Trophoblast cell (in vitro differentiated cells and primary cell): ENCODE measurements at regions not wholly inside any gene's neighbourhood (a gene's known extent, or its start where the extent isn't known, plus 50 kb on each side); places are given as distances from the start of the nearest gene placed in this dataset.
"Not testable (repeated sequence)": the region's sequence is repeated elsewhere in the genome, so short reads cannot be mapped to it uniquely, and the experiment has no call there.

Experiments
- DNase-seq, 2 donors: peaks; one replicate each; pipeline ENCODE4 v3.0.0-alpha.2; 2016
- H2AFZ ChIP-seq: 2 replicates; pipeline ENCODE4 v1.6.1; 2013; ENCODE audit warnings: low read length, moderate library complexity, mild to moderate bottlenecking; ENCODE audit not compliant: insufficient read depth, poor library complexity
- H2AK5ac ChIP-seq: 2 replicates; pipeline ENCODE4 v1.6.1; 2013; ENCODE audit warnings: mild to moderate bottlenecking, low read length
- H2BK120ac ChIP-seq: 2 replicates; pipeline ENCODE4 v1.6.1; 2013; ENCODE audit warnings: low read length, mild to moderate bottlenecking, moderate library complexity; ENCODE audit not compliant: insufficient read depth, poor library complexity
- H2BK12ac ChIP-seq: 2 replicates; pipeline ENCODE4 v1.6.1; 2013; ENCODE audit warnings: mild to moderate bottlenecking, low read length, moderate library complexity
- H2BK5ac ChIP-seq: 2 replicates; pipeline ENCODE4 v1.6.1; 2013; ENCODE audit warnings: low read length, low read depth, moderate library complexity, mild to moderate bottlenecking; ENCODE audit not compliant: poor library complexity
- H3K14ac ChIP-seq: 2 replicates; pipeline ENCODE4 v1.6.1; 2013; ENCODE audit warnings: mild to moderate bottlenecking, low read length
- H3K18ac ChIP-seq: 2 replicates; pipeline ENCODE4 v1.6.1; 2013; ENCODE audit warnings: mild to moderate bottlenecking, low read length
- H3K23ac ChIP-seq: 2 replicates; pipeline ENCODE4 v1.6.1; 2013; ENCODE audit warnings: low read length
- H3K27ac ChIP-seq: 2 replicates; pipeline ENCODE4 v1.5.1; 2013; ENCODE audit warnings: low read depth, mild to moderate bottlenecking, inconsistent platforms, low read length, moderate library complexity
- H3K27me3 ChIP-seq: 2 replicates; pipeline ENCODE4 v1.6.1; 2013; ENCODE audit warnings: inconsistent platforms, mild to moderate bottlenecking, low read length, moderate library complexity; ENCODE audit not compliant: insufficient read depth
- H3K36me3 ChIP-seq, 2 experiments: 1 replicate in 1 of 2; 2 replicates in 1 of 2; pipeline ENCODE4 v1.6.1; 2013; ENCODE audit warnings: low read length in 2 of 2, mild to moderate bottlenecking in 2 of 2, moderate library complexity in 1 of 2; ENCODE audit not compliant: insufficient read depth in 2 of 2, control insufficient read depth in 1 of 2
- H3K4ac ChIP-seq: 2 replicates; pipeline ENCODE4 v1.6.1; 2013; ENCODE audit warnings: low read depth, mild to moderate bottlenecking, low read length, moderate library complexity
- H3K4me1 ChIP-seq, 2 experiments: 1 replicate in 1 of 2; 2 replicates in 1 of 2; pipeline ENCODE4 v1.6.1; 2013; ENCODE audit warnings: low read length in 2 of 2, mild to moderate bottlenecking in 2 of 2, moderate library complexity in 1 of 2; ENCODE audit not compliant: insufficient read depth in 2 of 2, control insufficient read depth in 1 of 2
- H3K4me2 ChIP-seq: 2 replicates; pipeline ENCODE4 v1.6.1; 2013; ENCODE audit warnings: inconsistent platforms, mild to moderate bottlenecking, low read length, moderate library complexity
- H3K4me3 ChIP-seq: 2 replicates; pipeline ENCODE4 v1.5.1; 2013; ENCODE audit warnings: mild to moderate bottlenecking, low read depth, low read length, inconsistent platforms
- H3K79me1 ChIP-seq: one replicate; pipeline ENCODE4 v1.6.1; 2013; ENCODE audit warnings: low read length
- H3K79me2 ChIP-seq: 2 replicates; pipeline ENCODE4 v1.6.1; 2013; ENCODE audit warnings: low read length, mild to moderate bottlenecking; ENCODE audit not compliant: control insufficient read depth, insufficient read depth, poor library complexity
- H3K9ac ChIP-seq: 2 replicates; pipeline ENCODE4 v1.6.1; 2013; ENCODE audit warnings: mild to moderate bottlenecking, low read length
- H3K9me3 ChIP-seq: 2 replicates; pipeline ENCODE4 v1.6.1; 2013; ENCODE audit warnings: low read depth, mild to moderate bottlenecking, control low read depth, inconsistent platforms, low read length; ENCODE audit not compliant: insufficient read depth
- H4K12ac ChIP-seq: 2 replicates; pipeline ENCODE4 v1.6.1; 2013; ENCODE audit warnings: low read depth, mild to moderate bottlenecking, low read length, moderate library complexity
- H4K8ac ChIP-seq: 2 replicates; pipeline ENCODE4 v1.6.1; 2013; ENCODE audit warnings: low read depth, mild to moderate bottlenecking, low read length, moderate library complexity
- H4K91ac ChIP-seq: one replicate; pipeline ENCODE4 v1.6.1; 2013; ENCODE audit warnings: low read depth, mild to moderate bottlenecking, low read length, moderate library complexity
- WGBS: extraction: QIAGEN DNeasy Blood & Tissue Kit; methylation state at CpG from one replicate; pipeline ENCODE4 v1.1.7; 2013; ENCODE audit warnings: missing lambda C conversion rate; ENCODE audit not compliant: insufficient read length, insufficient coverage; ENCODE audit errors: extremely low coverage; 5-methylcytosine and 5-hydroxymethylcytosine counted together

GRCh38 chr6:890201-890600 is 197.3 kb upstream of the EXOC2 start:
- no peak overlapping the region for H2AK5ac ChIP-seq
- H3K4me1 ChIP-seq, result no peaks in the 10 kb centered on the region
- no peak overlapping the region for H3K4ac ChIP-seq
- H2BK12ac ChIP-seq, result no peak overlapping the region
- no peak overlapping the region for H4K91ac ChIP-seq
- H3K14ac ChIP-seq, result no peak overlapping the region
- H2BK5ac ChIP-seq, result no peak overlapping the region
- no peak overlapping the region for H3K18ac ChIP-seq
- no peaks in the 10 kb centered on the region for H3K79me2 ChIP-seq
- whole genome bisulfite sequencing, result no CpG with 5 or more reads among the region's 3 CpGs
- H3K27me3 ChIP-seq, result no peaks in the 10 kb centered on the region
- H3K27ac ChIP-seq, result no peak overlapping the region
- peak in 1 of 2 donors; percentile 79 for DNase-seq
- H3K23ac ChIP-seq, result no peak overlapping the region
- H4K8ac ChIP-seq, result no peak overlapping the region
- no peak overlapping the region for H2BK120ac ChIP-seq
- H4K12ac ChIP-seq, result no peak overlapping the region
- no peak overlapping the region for H3K4me3 ChIP-seq
- H3K4me2 ChIP-seq, result no peak overlapping the region
- H3K9ac ChIP-seq, result no peak overlapping the region
- H3K79me1 ChIP-seq, result no peaks in the 10 kb centered on the region
- H3K36me3 ChIP-seq, result no peaks in the 10 kb centered on the region
- H3K9me3 ChIP-seq, result no peaks in the 10 kb centered on the region
- no peak overlapping the region for H2AFZ ChIP-seq

GRCh38 chr6:887583-888235 is 194.8 kb upstream of the EXOC2 start:
- Histone ChIP-seq H3K4me2 (no peak overlapping the region), H3K14ac (no peak overlapping the region)

DNA sequence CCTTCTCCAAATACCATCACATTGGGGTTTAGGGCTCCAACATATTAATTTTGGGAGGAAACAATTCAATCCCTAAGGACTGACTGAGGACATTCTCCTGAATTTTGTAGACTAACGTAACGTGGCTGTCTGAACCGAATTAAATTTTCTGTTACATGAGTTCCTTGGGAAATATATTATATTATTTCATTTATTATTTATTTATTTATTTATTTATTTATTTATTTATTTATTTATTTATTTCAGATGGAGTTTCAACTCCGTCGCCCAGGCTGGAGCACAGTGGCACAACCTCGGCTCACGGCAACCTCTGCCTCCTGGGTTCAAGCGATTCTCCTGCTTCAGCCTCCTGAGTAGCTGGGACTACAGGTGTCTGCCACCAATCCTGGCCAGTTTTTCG is 193.2 kb upstream of the EXOC2 start:
- H3K9me3 ChIP-seq, H4K91ac ChIP-seq, H3K18ac ChIP-seq, H2AK5ac ChIP-seq, H2BK120ac ChIP-seq, H3K27me3 ChIP-seq, H3K27ac ChIP-seq, DNase-seq, H3K4me2 ChIP-seq, H3K36me3 ChIP-seq, H3K23ac ChIP-seq, H4K12ac ChIP-seq, H3K9ac ChIP-seq, H2BK5ac ChIP-seq, H3K4me1 ChIP-seq, H2AFZ ChIP-seq, H3K79me2 ChIP-seq, H3K4me3 ChIP-seq, H3K14ac ChIP-seq, H3K79me1 ChIP-seq, H4K8ac ChIP-seq, H3K4ac ChIP-seq, H2BK12ac ChIP-seq: not testable (repeated sequence)
- WGBS, result no CpG with 5 or more reads among the region's 9 CpGs

More at GRCh38 chr6:887583-888235, 194.8 kb upstream of the EXOC2 start:
- Histone ChIP-seq H3K9me3 (no peaks in the 10 kb centered on the region), H2BK120ac (no peak overlapping the region), H4K8ac (no peak overlapping the region), H3K79me2 (no peaks in the 10 kb centered on the region), H3K4me3 (peak overlapping the region; percentile 30), H4K12ac (no peak overlapping the region), H3K23ac (no peak overlapping the region), H2BK5ac (no peak overlapping the region), H3K27me3 (no peaks in the 10 kb centered on the region), H2AFZ (no peak overlapping the region), H2AK5ac (no peak overlapping the region), H3K36me3 (no peaks in the 10 kb centered on the region), H4K91ac (no peak overlapping the region), H3K18ac (no peak overlapping the region), H3K4ac (no peak overlapping the region), H3K27ac (no peak overlapping the region), H3K79me1 (no peaks in the 10 kb centered on the region), H3K9ac (no peak overlapping the region), H2BK12ac (no peak overlapping the region), H3K4me1 (no peaks in the 10 kb centered on the region)
- DNase-seq, result no peak
- no CpG with 5 or more reads among the region's 35 CpGs for WGBS

- no peak overlapping the region for H3K23ac ChIP-seq
- H4K91ac ChIP-seq, result no peak overlapping the region
- no peaks in the 10 kb centered on the region for H3K36me3 ChIP-seq
- H2BK120ac ChIP-seq, result no peak overlapping the region
- H3K79me2 ChIP-seq, result no peaks in the 10 kb centered on the region
- H2BK12ac ChIP-seq, result no peak overlapping the region
- H3K18ac ChIP-seq, result no peak overlapping the region
- no peak overlapping the region for H4K12ac ChIP-seq
- no peak overlapping the region for H3K4ac ChIP-seq
- H4K8ac ChIP-seq, result no peak overlapping the region
- no peak overlapping the region for H3K9ac ChIP-seq
- WGBS, result no CpG with 5 or more reads among the region's 7 CpGs
- H3K4me2 ChIP-seq, result no peak overlapping the region
- no peaks in the 10 kb centered on the region for H3K27me3 ChIP-seq
- no peaks in the 10 kb centered on the region for H3K4me1 ChIP-seq
- H2AFZ ChIP-seq, result no peak overlapping the region
- H3K79me1 ChIP-seq, result no peaks in the 10 kb centered on the region
- H2AK5ac ChIP-seq, result no peak overlapping the region
- H3K4me3 ChIP-seq, result no peak overlapping the region
- H3K9me3 ChIP-seq, result no peaks in the 10 kb centered on the region
- H3K27ac ChIP-seq, result no peak overlapping the region
- no peak overlapping the region for H3K14ac ChIP-seq
- H2BK5ac ChIP-seq, result no peak overlapping the region
- no peak for DNase-seq
Observed at GRCh38 chr6:885051-885590, 192.2 kb upstream of the EXOC2 start.
